Stimulated activated CD4-positive, alpha-beta T cell treated with anti-CD3 and anti-CD28 coated beads, Interleukin-2, amount 100 ng/mL, for 24 hours (primary cell): ENCODE measurements at regions not wholly inside any gene's neighbourhood (a gene's known extent, or its start where the extent isn't known, plus 50 kb on each side); places are given as distances from the start of the nearest gene placed in this dataset.
A peak's percentile ranks its signal among the peaks of the same experiment; 100 is the strongest.
"Not testable (repeated sequence)": the region's sequence is repeated elsewhere in the genome, so short reads cannot be mapped to it uniquely, and the experiment has no call there.

ENCODE experiments used
- DNase-seq, 2 donors: peaks; one replicate each; pipeline ENCODE4 v3.0.0-alpha.2; 2020

GRCh38 chr15:77944002-77944867 lies 133.3 kb downstream of the TBC1D2B start:
- DNase-seq: peak; percentile 59 to 61

DNA sequence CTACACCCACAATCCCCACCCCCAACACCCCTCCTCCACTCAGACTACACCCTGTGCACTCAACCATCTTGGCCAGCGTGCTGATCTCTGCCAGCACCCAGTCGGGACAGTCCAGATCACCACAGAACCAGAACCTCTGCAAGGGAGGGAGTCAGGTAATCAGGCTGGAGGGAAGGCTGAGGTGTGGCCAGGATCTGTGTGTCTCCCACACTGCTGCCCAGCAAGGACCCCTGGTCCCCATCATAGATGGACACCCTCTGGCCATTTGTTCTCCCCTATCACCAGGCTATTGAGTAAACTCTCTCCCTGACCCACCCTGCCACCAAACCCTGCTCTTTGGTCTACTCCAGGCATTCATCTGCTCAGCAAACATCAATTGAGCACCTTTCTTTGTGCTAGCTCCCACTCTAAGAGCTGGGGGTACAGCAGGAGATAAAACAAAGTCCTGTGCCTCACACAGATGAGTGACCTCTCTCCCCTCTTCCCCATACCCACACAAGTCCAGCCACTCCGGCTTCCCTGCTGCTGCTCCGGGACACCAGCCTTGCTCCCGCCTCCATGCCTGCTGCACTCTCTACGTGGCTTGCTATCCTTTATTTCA lies 134.8 kb downstream of the TBC1D2B start:
- no peak for DNase-seq

GRCh38 chr15:77941090-77941827 lies 136.3 kb downstream of the TBC1D2B start:
- DNase-seq: not testable (repeated sequence)

DNA sequence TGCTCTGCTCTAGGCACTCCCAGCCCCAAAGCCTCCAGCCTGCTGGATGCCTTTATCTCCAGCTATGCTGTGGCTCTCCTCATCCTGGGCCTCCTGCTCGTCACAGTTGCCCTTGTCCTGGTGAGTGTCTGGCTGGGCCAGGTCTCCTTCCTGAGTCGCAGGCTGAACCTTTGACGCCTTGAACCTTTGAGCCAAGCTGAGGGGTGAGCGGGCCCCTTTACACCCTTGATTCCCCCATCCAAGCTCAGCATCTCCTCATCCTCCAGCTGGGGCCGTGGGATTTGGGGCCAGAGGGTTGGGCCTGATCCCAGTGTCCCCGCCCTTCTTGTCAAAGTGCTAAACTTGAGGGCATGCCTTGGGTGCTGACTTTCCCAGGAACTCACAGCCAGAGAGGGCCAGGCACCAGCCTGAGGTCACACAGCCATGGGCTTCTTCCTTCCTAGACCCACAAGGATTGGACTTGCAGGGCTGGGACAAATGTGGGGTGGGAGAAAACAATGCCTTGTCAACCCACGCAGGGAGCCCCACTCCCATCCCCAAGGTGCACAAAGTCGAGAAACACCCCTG lies 137.0 kb downstream of the TBC1D2B start:
- no peak for DNase-seq

- DNase-seq: no peak
These were observed 137.7 kb downstream of the TBC1D2B start for GRCh38 chr15:77939851-77940250.

DNA sequence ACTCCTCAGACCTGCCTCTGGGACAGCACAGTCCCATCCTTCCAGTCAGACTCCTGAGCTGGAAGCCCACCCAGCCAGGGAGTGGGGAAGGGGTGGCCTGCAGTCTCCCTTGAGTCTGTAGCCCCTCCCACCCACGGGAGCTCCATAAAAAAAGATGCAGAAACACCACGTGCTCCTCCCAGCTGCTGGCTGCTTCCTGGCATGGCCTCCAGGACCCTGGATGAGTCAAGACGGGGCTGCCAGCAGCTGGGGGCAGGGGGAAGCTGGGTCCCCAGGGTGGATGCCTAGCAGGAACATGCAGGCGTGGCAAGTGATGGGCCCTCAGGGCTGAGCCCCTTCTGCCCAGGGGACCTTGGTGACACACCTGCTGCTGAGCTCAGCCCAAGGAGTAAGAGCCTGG lies 138.5 kb downstream of the TBC1D2B start:
- not testable (repeated sequence) for DNase-seq

- not testable (repeated sequence) for DNase-seq
These were observed 139.0 kb downstream of the TBC1D2B start for GRCh38 chr15:77938546-77938945.

DNA sequence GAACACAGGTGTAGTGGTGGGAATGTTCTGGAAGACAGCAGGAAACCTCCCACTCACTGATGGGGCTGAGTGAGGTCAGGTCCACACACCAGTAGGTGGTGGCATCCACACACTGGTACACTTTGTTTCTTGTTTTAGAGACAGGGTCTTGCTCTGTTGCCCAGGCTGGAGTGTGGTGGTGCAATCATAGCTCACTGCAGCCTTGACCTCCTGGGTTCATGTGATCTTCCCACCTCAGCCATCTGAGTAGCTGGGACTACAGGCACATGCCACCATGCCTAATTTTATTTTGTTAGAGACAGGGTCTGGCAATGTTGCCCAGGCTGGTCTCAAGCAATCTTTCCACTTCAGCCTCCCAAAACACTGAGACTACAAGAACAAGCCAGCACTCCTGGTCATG lies 140.9 kb downstream of the TBC1D2B start:
- not testable (repeated sequence) for DNase-seq

DNA sequence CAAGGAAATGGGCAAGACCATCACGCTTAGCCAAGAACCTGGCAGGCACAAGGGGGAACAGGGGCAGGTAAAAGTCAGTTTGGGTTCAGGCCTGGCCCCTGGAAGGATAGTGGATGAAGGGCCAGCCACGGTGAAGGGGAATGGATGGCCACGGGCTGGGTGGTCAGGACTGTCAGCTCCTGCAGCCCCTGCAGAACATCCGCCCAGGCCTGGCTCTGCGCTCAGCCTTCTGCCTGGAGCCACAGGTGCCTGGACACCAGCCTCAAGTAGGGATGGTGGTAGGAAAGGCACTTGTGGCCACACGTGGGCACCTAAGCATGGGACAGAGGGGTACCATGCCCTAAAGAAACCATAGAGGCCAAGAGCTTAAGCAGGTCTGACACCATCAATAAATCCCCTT lies 143.0 kb downstream of the TBC1D2B start:
- DNase-seq: not testable (repeated sequence)

DNA sequence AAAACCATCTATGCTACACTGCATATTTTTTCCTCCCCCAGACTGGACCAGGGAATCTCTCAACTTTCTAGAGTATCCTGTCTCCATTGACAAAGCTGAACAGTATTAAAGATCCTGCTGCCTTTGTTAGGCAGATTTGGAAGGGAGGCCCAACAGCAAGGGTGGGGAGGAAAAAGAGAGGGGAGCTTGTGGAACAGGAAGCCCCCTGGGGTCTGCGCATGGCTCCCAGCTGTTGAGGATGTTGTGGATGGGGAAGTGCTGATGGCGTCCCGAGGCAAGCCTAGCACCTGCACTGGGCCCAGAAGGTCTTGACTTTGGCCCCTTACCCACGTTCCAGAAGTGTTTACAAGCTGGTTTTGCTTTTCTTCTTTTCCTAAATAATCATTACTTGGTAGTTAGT lies 146.6 kb downstream of the TBC1D2B start:
- DNase-seq: not testable (repeated sequence)

DNA sequence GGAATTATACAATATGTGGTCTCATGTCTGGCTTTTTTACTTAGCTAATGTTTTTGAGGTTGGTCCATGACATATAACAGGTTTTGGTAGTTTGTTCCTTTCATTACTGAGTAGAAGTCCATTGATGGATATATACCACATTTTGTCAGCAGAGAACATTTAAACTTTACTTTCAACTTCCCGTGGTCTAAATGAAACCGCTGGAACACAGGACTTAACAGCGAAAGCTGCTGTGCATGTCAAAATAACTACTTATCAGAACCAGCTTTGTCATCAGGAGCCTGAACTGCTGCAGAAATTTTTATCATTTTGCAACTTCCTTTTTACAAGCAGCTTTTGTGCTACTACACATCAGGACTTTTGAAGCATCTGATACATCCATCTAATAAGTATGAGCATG lies 147.0 kb downstream of the TBC1D2B start:
- not testable (repeated sequence) for DNase-seq

DNA sequence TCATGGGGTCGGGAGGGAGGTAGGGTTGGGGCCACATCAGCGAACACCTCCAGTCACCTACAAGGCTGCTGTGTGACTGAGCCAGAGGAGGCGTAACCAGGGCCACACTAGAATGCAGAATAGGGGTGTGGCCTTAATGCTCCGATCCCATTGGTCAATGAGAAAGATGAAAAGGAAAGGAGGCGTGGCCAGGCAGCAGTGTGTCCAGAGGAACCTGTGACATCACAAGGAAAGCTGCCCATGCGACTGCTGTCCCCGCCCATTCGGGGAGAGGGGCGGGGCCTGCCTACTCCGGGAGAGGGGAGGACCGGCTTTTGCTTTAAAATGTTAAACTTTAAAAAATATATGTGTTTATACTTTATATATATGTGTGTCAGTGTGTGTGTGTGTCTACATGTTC lies 150.7 kb downstream of the TBC1D2B start:
- DNase-seq: not testable (repeated sequence)

- DNase-seq: not testable (repeated sequence)
These were observed 151.2 kb downstream of the TBC1D2B start for GRCh38 chr15:77926296-77926695.

GRCh38 chr15:77925101-77925500 lies 152.4 kb downstream of the TBC1D2B start:
- DNase-seq: not testable (repeated sequence)

GRCh38 chr15:77921664-77922063 lies 155.8 kb downstream of the TBC1D2B start:
- DNase-seq: no peak

DNA sequence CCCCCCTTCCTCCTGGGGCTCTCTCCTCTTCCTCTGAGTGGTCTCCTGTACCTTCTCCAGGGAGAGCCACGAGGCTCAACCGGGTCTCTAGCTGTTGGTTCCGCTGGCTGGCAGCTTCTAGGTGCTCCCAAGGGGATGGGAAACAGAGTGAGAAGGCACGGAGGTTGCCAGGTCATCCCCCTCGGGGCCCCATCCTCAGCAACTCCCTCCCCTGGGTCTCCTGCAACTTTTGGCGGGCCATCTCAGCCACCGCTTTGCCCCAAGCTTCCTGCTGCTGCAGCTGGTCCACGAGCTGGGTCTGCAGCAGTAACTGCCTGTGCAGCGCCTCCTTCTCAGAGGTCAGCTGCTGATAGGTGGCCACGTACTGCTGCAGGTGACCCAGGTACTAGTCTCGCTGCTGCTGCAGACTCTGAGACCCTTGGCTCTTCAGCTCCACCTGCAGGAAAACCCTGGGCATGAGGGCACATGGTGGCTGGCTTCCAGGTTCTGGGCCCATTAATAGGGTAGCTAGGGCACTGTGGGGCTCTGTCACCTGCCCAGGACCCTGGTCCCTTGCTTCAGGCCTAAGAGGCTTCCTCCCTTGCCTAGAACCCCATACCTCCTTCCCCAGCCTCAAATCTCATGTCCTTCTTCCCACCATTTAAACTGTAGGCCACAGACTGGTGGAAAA lies 160.4 kb downstream of the TBC1D2B start:
- DNase-seq: not testable (repeated sequence)

DNA sequence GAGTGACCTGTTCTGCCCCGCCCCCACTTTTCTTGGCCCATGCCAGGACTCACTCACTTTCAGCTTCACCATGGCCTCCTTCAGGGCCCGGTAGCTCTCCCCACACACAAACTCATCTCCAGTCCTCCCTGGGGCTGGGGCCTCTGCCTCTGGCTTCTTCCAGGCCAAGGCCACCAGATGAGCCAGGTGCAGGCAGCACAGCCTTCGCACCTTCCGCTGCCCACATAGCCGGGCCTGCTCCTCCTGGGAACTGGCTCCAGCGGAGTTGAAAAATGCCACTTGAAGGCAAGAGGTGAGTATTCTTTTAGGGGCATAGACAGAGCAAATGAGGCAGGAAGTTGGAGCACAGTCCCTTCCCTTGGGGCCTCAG lies 161.6 kb downstream of the TBC1D2B start:
- not testable (repeated sequence) for DNase-seq

DNA sequence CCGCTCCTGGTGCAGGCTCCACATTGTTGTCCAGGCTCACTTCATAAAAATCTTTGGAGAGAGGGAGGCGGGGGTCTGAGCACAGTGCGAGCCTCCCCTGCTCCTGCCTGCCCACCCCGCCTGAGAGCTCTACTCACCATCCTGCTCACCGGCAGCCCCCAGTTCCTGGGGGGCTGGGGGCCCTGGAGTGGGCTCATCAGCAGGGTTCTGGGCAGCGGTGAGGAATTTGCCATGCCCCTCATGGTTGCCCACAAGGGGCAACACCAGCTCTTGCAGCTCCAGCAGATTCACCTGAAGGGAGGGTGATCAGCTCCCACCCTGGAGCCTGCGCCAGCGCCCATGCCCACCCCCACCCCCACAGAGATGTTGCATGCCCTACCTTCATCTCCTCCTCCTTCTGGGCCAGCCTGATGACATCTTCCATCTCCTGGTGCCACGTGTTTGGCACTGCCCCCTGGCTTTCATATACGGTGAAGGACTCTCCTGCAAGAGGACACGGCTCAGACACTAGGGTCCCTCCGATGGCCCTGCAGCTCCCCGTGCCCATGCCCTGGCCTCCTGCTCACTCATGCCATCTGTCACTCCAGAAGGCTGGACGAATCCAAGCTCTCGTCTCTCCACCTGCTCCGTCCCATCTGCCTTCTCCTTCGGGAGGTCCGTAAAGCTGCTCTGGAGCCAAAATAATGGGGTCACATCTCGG lies 162.1 kb downstream of the TBC1D2B start:
- no peak for DNase-seq

GRCh38 chr15:77914531-77914930 lies 163.0 kb downstream of the TBC1D2B start:
- not testable (repeated sequence) for DNase-seq

DNA sequence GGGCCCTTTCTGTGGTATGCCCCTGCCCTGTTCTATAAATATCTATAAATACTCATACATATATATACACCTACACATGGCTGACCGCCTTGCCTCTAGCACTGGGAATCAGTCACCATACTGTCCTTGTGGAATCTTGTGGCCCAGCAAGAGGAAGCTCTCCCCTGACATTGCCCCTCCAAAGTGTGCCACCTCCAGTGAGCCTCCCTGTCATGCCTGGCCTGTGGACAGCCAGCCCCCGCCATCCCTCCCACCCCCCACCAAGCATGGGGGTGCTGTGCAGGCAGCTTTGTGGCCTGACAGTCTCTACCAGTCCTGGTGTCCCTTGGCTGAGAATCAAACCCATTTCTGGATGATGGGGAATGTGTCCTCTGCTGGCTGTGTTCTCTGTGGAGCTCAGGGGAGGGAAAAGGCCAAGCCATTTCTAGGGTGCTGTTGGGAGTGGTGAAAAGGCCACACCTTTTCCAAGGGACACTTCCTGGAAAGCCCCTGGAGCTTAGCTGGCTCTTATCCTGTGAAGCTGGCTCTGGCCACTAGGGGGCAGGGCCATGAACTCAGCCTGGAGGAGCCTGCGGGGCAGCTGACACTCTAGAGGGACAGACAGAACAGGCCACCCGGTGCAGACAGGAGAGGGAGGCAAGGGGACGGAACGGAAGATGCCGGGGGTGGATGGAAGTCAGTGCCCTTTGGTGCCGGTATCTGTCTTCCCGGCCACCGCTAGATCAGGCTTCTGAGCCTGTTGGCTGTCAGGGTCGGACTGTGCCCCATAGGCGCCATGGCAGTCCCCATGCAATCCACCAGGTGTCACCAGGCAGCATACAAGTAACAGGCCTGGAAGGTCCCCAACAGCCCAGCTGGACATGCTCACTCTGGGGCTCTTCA lies 167.2 kb downstream of the TBC1D2B start:
- DNase-seq: peak; percentile 79
